Heart left ventricle (tissue), 16 donors: ENCODE measurements at regions not wholly inside any gene's neighbourhood (a gene's known extent, or its start where the extent isn't known, plus 50 kb on each side); places are given as distances from the start of the nearest gene placed in this dataset.
A peak's percentile ranks its signal among the peaks of the same experiment; 100 is the strongest.
"Not testable (repeated sequence)": the region's sequence is repeated elsewhere in the genome, so short reads cannot be mapped to it uniquely, and the experiment has no call there.

ENCODE experiments used
- ATAC-seq, 4 donors: fragments of 200-7000 bp; cut with Tn5 transposase; one replicate each; pipeline ENCODE4 v1.9.1; 2020 to 2022; ENCODE audit warnings: moderate library complexity in 4 of 4, mild to moderate bottlenecking in 3 of 4, moderate number of reproducible peaks in 1 of 4
- DNase-seq, 5 donors: peaks; one replicate each; pipeline ENCODE4 v3.0.0-alpha.2; 2020
- H3K27ac ChIP-seq, 12 donors: fragments of 200-600 bp; sonication (generic) in 4 of 12; one replicate each; pipeline versions ENCODE4 v1.5.0 to v1.8.0; 2016 to 2022; ENCODE audit warnings: mild to moderate bottlenecking in 2 of 12
- H3K27me3 ChIP-seq, 9 donors: fragments of 200-600 bp; sonication (generic) in 2 of 9; one replicate each; pipeline versions ENCODE4 v1.5.1 to v1.8.0; 2016 to 2022; ENCODE audit warnings: mild to moderate bottlenecking in 3 of 9
- H3K36me3 ChIP-seq, 9 donors: fragments of 200-600 bp; sonication (generic) in 2 of 9; one replicate each; pipeline versions ENCODE4 v1.5.0 to v1.8.0; 2018 to 2022; ENCODE audit warnings: mild to moderate bottlenecking in 2 of 9
- H3K4me1 ChIP-seq, 12 donors: fragments of 200-600 bp; sonication (generic) in 4 of 12; one replicate each; pipeline versions ENCODE4 v1.5.0 to v1.8.0; 2016 to 2022; ENCODE audit warnings: mild to moderate bottlenecking in 3 of 12
- H3K4me3 ChIP-seq, 12 donors: fragments of 200-600 bp; sonication (generic) in 4 of 12; one replicate each; pipeline versions ENCODE4 v1.5.0 to v1.8.0; 2017 to 2022; ENCODE audit warnings: mild to moderate bottlenecking in 9 of 12, moderate library complexity in 4 of 12
- H3K9me3 ChIP-seq, 12 donors: fragments of 200-600 bp; sonication (generic) in 4 of 12; one replicate each; pipeline versions ENCODE4 v1.5.0 to v1.8.0; 2016 to 2022; ENCODE audit warnings: mild to moderate bottlenecking in 1 of 12
- CTCF ChIP-seq, 12 donors: fragments of 200-600 bp; sonication (generic) in 4 of 12; IDR thresholded peaks; one replicate each; pipeline versions ENCODE4 v1.5.0 to v1.8.0; 2018 to 2022; ENCODE audit warnings: antibody characterized with exemption in 12 of 12, mild to moderate bottlenecking in 5 of 12
- POLR2A ChIP-seq, 2 donors: fragments of 450-650 bp; IDR thresholded peaks; one replicate each; pipeline ENCODE4 v1.6.1; 2017; ENCODE audit warnings: antibody characterized with exemption in 2 of 2, mild to moderate bottlenecking in 2 of 2, moderate library complexity in 2 of 2
- WGBS, 4 donors: extraction: QIAGEN DNeasy Blood & Tissue Kit in 2 of 4; methylation state at CpG; one replicate each; pipeline versions ENCODE4 v1.1.5 to v1.1.7; 2013 to 2018; 5-methylcytosine and 5-hydroxymethylcytosine counted together
- intact Hi-C, 10 donors: fragments of 100-400 bp; cut with DNase I; formaldehyde crosslinking; loops; one replicate each; pipeline versions ENCODE4 v1.11.1 to v1.14.2; 2022
- donor health status: ischemic (EF 13 %, LVEDD 7.1; RV severe dilation, severe dysfunction).
- donor health status: healthy with polysubstance abuse.
- donor health status: DM: no; HTN: yes; CAD: no.
- donor health status: DM: no; HTN: no; CAD: no.
- donor health status: ischemic (EF 25% LVEDD 6.9; RV normal size, moderate dysfunction).
- donor health status: ischemic (EF 25% LVEDD 5.7; RV mildly dilated, moderate dysfunction).
- donor health status: healthy.
- donor health status: DM: yes; HTN: yes; CAD: no.
- donor health status: ischemic (EF 35%, LVEDD 5.7; RV mildly dilated, moderate dysfunction).
- donor health status: nonischemic (EF 11% LVEDD 7.7; RV severe dilation, severe dysfunction).
- donor health status: DM: yes; HTN: yes; CAD: no.
- donor health status: PGD.
- donor health status: ischemic (EF 29% LVEDD 5.4; RV normal size, mild dysfunction).
- donor health status: nonischemic (EF 23%, LVEDD 6.1; RV moderate dilation, normal function).

- intact Hi-C loops = no loop called here
- Histone ChIP-seq H3K27me3 (no peaks in the 10 kb centered on the region), H3K4me1 (peaks cover 0 to 18% (median 4%) of the 10 kb centered on the region in 12 donors), H3K36me3 (no peaks in the 10 kb centered on the region), H3K27ac (peak overlapping the region in 1 of 12 donors; percentile 77), H3K9me3 (no peaks in the 10 kb centered on the region), H3K4me3 (no peak overlapping the region)
- TF ChIP-seq CTCF (IDR thresholded peaks at IDR 0.05) = no peak
- no peak for TF ChIP-seq POLR2A (IDR thresholded peaks at IDR 0.05)
- WGBS, 4 donors = 74 to 78% (median 76%) methylated on average over 7 of the region's 7 CpGs
- peak in 1 of 4 donors; percentile 22 for ATAC-seq
- DNase-seq = no peak
These were observed 115.1 kb downstream of the SLC16A1 start for GRCh38 chr1:112840631-112841624.

- no peaks in the 10 kb centered on the region for H3K27me3 ChIP-seq
- no peaks in the 10 kb centered on the region for H3K9me3 ChIP-seq
- H3K4me1 ChIP-seq = peaks cover 0 to 26% (median 7%) of the 10 kb centered on the region in 12 donors
- no peak for DNase-seq
- no peak overlapping the region for H3K4me3 ChIP-seq
- TF ChIP-seq POLR2A (IDR thresholded peaks at IDR 0.05) (no peak), CTCF (IDR thresholded peaks at IDR 0.05) (no peak)
- no peaks in the 10 kb centered on the region for H3K36me3 ChIP-seq
- intact Hi-C loops = no loop called here
- 8 to 21% (median 14%) methylated on average over 3 of the region's 3 CpGs for WGBS, 4 donors
- no peak for ATAC-seq
- no peak overlapping the region for H3K27ac ChIP-seq
These were observed 119.4 kb downstream of the SLC16A1 start for GRCh38 chr1:112836642-112837041.

- Histone ChIP-seq H3K27me3 (no peaks in the 10 kb centered on the region), H3K27ac (no peak overlapping the region), H3K4me3 (no peak overlapping the region), H3K9me3 (no peaks in the 10 kb centered on the region), H3K4me1 (peaks cover 0 to 12% (median 3%) of the 10 kb centered on the region in 12 donors), H3K36me3 (no peaks in the 10 kb centered on the region)
- DNase-seq (no peak), ATAC-seq (no peak)
- intact Hi-C loops = no loop called here
- WGBS, 4 donors = 89 to 96% (median 93%) methylated on average over 2 of the region's 2 CpGs
- TF ChIP-seq CTCF (IDR thresholded peaks at IDR 0.05) = no peak
- TF ChIP-seq POLR2A (IDR thresholded peaks at IDR 0.05) = no peak
These were observed 118.7 kb upstream of the PPM1J start for GRCh38 chr1:112833806-112834205.

DNA sequence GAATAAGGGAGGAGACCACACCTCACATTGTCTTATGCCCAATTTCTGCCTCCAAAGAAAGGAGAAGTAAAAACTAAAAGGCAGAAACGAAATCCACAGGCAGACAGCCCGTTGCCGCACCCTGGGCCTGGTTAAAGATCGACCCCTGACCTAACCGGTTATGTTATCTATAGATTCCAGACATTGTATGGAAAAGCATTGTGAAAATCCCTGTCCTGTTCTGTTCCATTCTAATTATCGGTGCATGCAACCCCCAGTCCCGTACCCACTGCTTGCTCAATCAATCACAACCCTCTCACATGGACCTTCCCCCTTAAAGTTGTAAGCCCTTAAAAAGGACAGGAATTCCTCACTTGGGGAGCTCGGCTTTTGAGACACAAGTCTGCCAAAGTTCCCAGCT is 117.1 kb upstream of the PPM1J start:
- intact Hi-C loops, ATAC-seq, H3K27ac ChIP-seq, H3K4me3 ChIP-seq, DNase-seq, H3K36me3 ChIP-seq, H3K9me3 ChIP-seq, H3K27me3 ChIP-seq: not testable (repeated sequence)
- peaks cover 0 to 12% (median 3%) of the 10 kb centered on the region in 12 donors for H3K4me1 ChIP-seq
- WGBS, 4 donors = 79 to 91% (median 87%) methylated on average over 8 of the region's 8 CpGs

DNA sequence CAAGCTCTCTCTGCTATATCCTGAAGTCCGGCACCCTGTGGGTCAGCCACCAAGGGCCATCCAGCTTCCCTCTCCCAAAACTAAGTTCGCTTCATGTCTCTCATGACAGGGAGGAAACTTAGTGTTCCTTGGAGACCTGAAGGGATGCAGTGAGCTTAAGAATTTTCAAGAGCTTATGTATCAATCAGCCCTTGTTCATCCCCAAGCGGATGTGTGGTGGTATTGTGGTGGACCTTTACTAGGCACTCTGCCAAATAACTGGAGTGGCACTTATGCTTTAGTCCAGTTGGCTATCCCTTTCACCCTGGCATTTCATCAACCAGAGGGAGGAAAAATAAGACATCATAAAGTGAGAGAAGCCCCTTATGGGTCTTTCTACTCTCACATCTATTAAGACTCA is 114.6 kb upstream of the PPM1J start:
- 88 to 97% (median 93%) methylated on average over 3 of the region's 3 CpGs for WGBS, 4 donors
- not testable (repeated sequence) for ATAC-seq

More for the DNA sequence above, 114.6 kb upstream of the PPM1J start:
- H3K27ac ChIP-seq, DNase-seq, H3K27me3 ChIP-seq, H3K9me3 ChIP-seq, H3K4me3 ChIP-seq, intact Hi-C loops, H3K36me3 ChIP-seq: not testable (repeated sequence)
- peaks cover 0 to 12% (median 3%) of the 10 kb centered on the region in 12 donors for H3K4me1 ChIP-seq
